Prostate gland (tissue), 2 donors: ENCODE measurements at regions not wholly inside any gene's neighbourhood (a gene's known extent, or its start where the extent isn't known, plus 50 kb on each side); places are given as distances from the start of the nearest gene placed in this dataset.

Source experiments
- CTCF ChIP-seq, 4 experiments: fragments of 200-600 bp in 2 of 4; fragments of 450-650 bp in 2 of 4; sonication (generic) in 2 of 4; IDR thresholded peaks; 1 replicate in 3 of 4; 2 replicates in 1 of 4; pipeline ENCODE4 v1.5.1; 2016 to 2019; ENCODE audit warnings: antibody characterized with exemption in 4 of 4, mild to moderate bottlenecking in 2 of 4, moderate library complexity in 2 of 4
- POLR2AphosphoS5 ChIP-seq: sonication (generic); formaldehyde crosslinking; IDR thresholded peaks from one replicate; pipeline ENCODE4 v1.6.1; 2017; ENCODE audit warnings: antibody characterized with exemption

GRCh38 chr20:47448429-47448828 lies 53.3 kb upstream of the NCOA3 start:
- TF ChIP-seq CTCF (IDR thresholded peaks at IDR 0.05) (no peak), POLR2AphosphoS5 (no peak)
